Neutrophil (primary cell): ENCODE measurements at regions not wholly inside any gene's neighbourhood (a gene's known extent, or its start where the extent isn't known, plus 50 kb on each side); places are given as distances from the start of the nearest gene placed in this dataset.

Experiments
- H3K27ac ChIP-seq: fragments of 200-600 bp; sonication (generic); 2 replicates; pipeline ENCODE4 v1.5.1; 2016; ENCODE audit warnings: mild to moderate bottlenecking, moderate library complexity
- H3K27me3 ChIP-seq: fragments of 200-600 bp; sonication (generic); 2 replicates; pipeline ENCODE4 v1.6.0; 2016; ENCODE audit warnings: mild to moderate bottlenecking
- H3K36me3 ChIP-seq: fragments of 200-600 bp; sonication (generic); 2 replicates; pipeline ENCODE4 v1.5.1; 2017
- H3K4me1 ChIP-seq, 2 experiments: fragments of 200-600 bp in 1 of 2; sonication (generic) in 1 of 2; 1 replicate in 1 of 2; 2 replicates in 1 of 2; pipeline versions ENCODE4 v1.5.1 to v1.6.1; 2013 to 2016; ENCODE audit warnings: low read depth in 1 of 2, low read length in 1 of 2, mild to moderate bottlenecking in 1 of 2, moderate library complexity in 1 of 2; ENCODE audit not compliant: control insufficient read depth in 1 of 2, insufficient read depth in 1 of 2
- H3K4me3 ChIP-seq, 2 experiments: fragments of 200-600 bp in 1 of 2; sonication (generic) in 1 of 2; 1 replicate in 1 of 2; 2 replicates in 1 of 2; pipeline ENCODE4 v1.5.1; 2013 to 2016; ENCODE audit warnings: low read depth in 1 of 2, low read length in 1 of 2, mild to moderate bottlenecking in 1 of 2, moderate library complexity in 1 of 2
- H3K9me3 ChIP-seq: fragments of 200-600 bp; sonication (generic); 2 replicates; pipeline ENCODE4 v1.5.1; 2016
- CTCF ChIP-seq: fragments of 200-600 bp; sonication (generic); IDR thresholded peaks from 2 replicates; pipeline ENCODE4 v1.5.1; 2016; ENCODE audit warnings: antibody characterized with exemption

- no peaks in the 10 kb centered on the region for H3K36me3 ChIP-seq
- no peak overlapping the region for H3K4me3 ChIP-seq
- no peak for TF ChIP-seq CTCF
- H3K4me1 ChIP-seq, result no peaks in the 10 kb centered on the region
- H3K27me3 ChIP-seq, result no peaks in the 10 kb centered on the region
- H3K27ac ChIP-seq, result no peak overlapping the region
- no peaks in the 10 kb centered on the region for H3K9me3 ChIP-seq
These were observed 235.6 kb upstream of the MYT1L start for GRCh38 chr2:2566396-2567323.

GRCh38 chr2:2565671-2566070, 234.6 kb upstream of the MYT1L start:
- Histone ChIP-seq H3K4me3 (no peak overlapping the region), H3K4me1 (no peaks in the 10 kb centered on the region), H3K36me3 (no peaks in the 10 kb centered on the region), H3K27ac (no peak overlapping the region), H3K9me3 (no peaks in the 10 kb centered on the region), H3K27me3 (no peaks in the 10 kb centered on the region)
- no peak for TF ChIP-seq CTCF

DNA sequence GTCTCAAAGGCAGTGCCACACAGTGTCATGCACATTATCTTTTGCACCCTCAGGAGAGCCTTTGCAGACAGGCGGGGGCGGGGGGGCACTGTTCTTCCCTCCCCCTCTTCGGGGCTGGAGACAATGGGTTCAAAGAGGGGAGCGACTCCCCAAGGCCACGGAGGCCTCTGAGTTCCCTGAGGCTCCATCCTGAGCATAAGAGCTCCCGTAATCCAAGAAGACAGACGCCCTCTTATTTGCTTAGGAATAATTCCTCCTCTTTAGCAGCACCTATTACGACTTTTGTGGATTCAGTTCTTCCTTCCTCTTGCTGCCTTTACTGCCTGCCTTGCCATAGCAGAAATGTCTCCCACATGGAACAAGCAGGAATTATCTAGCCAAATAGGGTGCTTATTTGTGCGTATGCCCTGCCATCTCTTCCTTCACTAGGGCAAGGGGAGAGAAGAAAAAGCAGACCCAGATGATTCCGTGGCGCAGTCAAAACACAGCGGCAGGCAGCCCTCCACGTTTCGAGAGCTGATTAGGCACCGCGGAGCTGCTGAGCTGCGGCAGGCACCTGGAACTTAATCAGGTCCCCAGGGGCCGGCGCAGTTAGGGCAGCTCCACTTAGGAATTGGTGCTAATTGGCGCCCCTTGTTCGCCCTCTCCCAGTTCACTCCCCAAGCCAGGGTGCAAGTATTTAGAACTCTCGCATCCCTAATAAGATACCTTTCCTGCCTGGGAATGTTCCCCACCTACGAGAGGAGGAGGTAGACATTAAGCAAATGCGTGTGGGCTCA, 233.4 kb upstream of the MYT1L start:
- no peak overlapping the region for H3K4me3 ChIP-seq
- no peaks in the 10 kb centered on the region for H3K36me3 ChIP-seq
- H3K4me1 ChIP-seq, result no peaks in the 10 kb centered on the region
- no peak overlapping the region for H3K27ac ChIP-seq
- no peak for TF ChIP-seq CTCF
- H3K9me3 ChIP-seq, result no peaks in the 10 kb centered on the region
- no peaks in the 10 kb centered on the region for H3K27me3 ChIP-seq

DNA sequence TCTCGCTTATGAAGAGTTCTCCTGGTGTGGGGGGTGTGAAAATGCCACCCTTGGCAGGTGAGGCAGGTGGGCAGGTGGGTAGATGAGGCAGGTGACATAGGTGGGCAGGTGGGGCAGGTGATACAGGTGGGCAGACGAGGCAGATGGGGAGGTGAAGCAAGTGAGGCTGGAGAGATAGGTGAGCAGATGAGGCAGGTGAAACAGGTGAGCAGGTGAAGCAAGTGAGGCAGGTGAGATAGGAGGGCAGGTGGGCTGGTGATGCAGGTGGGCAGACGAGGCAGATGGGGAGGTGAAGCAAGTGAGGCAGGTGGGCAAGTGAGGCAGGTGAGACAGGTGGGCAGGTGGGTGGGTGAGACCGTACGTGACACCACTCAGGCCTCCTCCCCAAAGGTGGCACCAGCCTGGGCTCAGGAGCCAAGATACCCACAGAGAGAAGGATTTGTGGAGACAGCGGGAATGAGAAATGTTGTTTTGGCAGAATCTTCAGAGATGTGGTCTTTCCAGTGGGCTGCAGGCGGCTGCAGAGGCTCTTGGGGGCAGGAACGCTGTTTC, 232.3 kb upstream of the MYT1L start:
- Histone ChIP-seq H3K27me3 (no peaks in the 10 kb centered on the region), H3K27ac (no peak overlapping the region)

More for the DNA sequence above, 232.3 kb upstream of the MYT1L start:
- TF ChIP-seq CTCF, result no peak
- Histone ChIP-seq H3K9me3 (no peaks in the 10 kb centered on the region), H3K36me3 (no peaks in the 10 kb centered on the region), H3K4me3 (no peak overlapping the region), H3K4me1 (no peaks in the 10 kb centered on the region)
